NT2/D1 (cell line): ENCODE measurements at regions not wholly inside any gene's neighbourhood (a gene's known extent, or its start where the extent isn't known, plus 50 kb on each side); places are given as distances from the start of the nearest gene placed in this dataset.

Experiments
- YY1 ChIP-seq: IDR thresholded peaks from 2 replicates; pipeline ENCODE4 v1.6.1; 2011; ENCODE audit not compliant: insufficient read length, insufficient read depth
- ZNF274 ChIP-seq: IDR thresholded peaks from 2 replicates; pipeline ENCODE4 v1.6.1; 2011; ENCODE audit warnings: mild to moderate bottlenecking, low read depth, low read length

GRCh38 chr2:71826826-71827523 lies 320.7 kb downstream of the CYP26B1 start:
- TF ChIP-seq ZNF274 (no peak), YY1 (no peak)
